IPS-20b (cell line): ENCODE measurements at regions not wholly inside any gene's neighbourhood (a gene's known extent, or its start where the extent isn't known, plus 50 kb on each side); places are given as distances from the start of the nearest gene placed in this dataset.
"Not testable (repeated sequence)": the region's sequence is repeated elsewhere in the genome, so short reads cannot be mapped to it uniquely, and the experiment has no call there.

Source experiments
- H3K27ac ChIP-seq: one replicate; pipeline ENCODE4 v1.5.1; 2013; ENCODE audit warnings: low read length
- H3K27me3 ChIP-seq: 2 replicates; pipeline ENCODE4 v1.6.1; 2013; ENCODE audit warnings: mild to moderate bottlenecking, low read length, inconsistent platforms; ENCODE audit not compliant: insufficient read depth
- H3K36me3 ChIP-seq: 2 replicates; pipeline ENCODE4 v1.6.1; 2013; ENCODE audit warnings: low read depth, mild to moderate bottlenecking, inconsistent platforms, low read length, moderate library complexity; ENCODE audit not compliant: insufficient read depth
- H3K4me1 ChIP-seq: 2 replicates; pipeline ENCODE4 v1.6.1; 2013; ENCODE audit warnings: mild to moderate bottlenecking, control low read depth, inconsistent platforms, low read length, moderate library complexity; ENCODE audit not compliant: insufficient read depth
- H3K4me3 ChIP-seq: 2 replicates; pipeline ENCODE4 v1.5.1; 2013; ENCODE audit warnings: mild to moderate bottlenecking, low read length, inconsistent platforms
- H3K9ac ChIP-seq: 2 replicates; pipeline ENCODE4 v1.6.1; 2013; ENCODE audit warnings: low read depth, mild to moderate bottlenecking, inconsistent platforms, low read length, moderate library complexity
- H3K9me3 ChIP-seq: 2 replicates; pipeline ENCODE4 v1.6.1; 2013; ENCODE audit warnings: mild to moderate bottlenecking, low read depth, low read length, inconsistent platforms; ENCODE audit not compliant: insufficient read depth

GRCh38 chr17:37813751-37814150 lies 68.9 kb upstream of the HNF1B start:
- H3K9ac ChIP-seq: no peak overlapping the region
- H3K36me3 ChIP-seq: no peaks in the 10 kb centered on the region
- H3K4me1 ChIP-seq: no peaks in the 10 kb centered on the region; the same call in 1 of the 2 replicates
- H3K27me3 ChIP-seq: no peaks in the 10 kb centered on the region
- H3K9me3 ChIP-seq: no peaks in the 10 kb centered on the region
- H3K27ac ChIP-seq: no peak overlapping the region
- no peak overlapping the region for H3K4me3 ChIP-seq

- H3K4me1 ChIP-seq, H3K36me3 ChIP-seq, H3K9ac ChIP-seq, H3K4me3 ChIP-seq, H3K9me3 ChIP-seq, H3K27ac ChIP-seq, H3K27me3 ChIP-seq: not testable (repeated sequence)
These were observed 64.0 kb upstream of the HNF1B start for GRCh38 chr17:37808846-37809245.

- Histone ChIP-seq H3K27me3 (no peaks in the 10 kb centered on the region), H3K4me3 (no peak overlapping the region), H3K27ac (no peak overlapping the region), H3K4me1 (no peaks in the 10 kb centered on the region), H3K36me3 (no peaks in the 10 kb centered on the region), H3K9ac (no peak overlapping the region), H3K9me3 (peaks cover 4% of the 10 kb centered on the region; the same call in 1 of the 2 replicates)
These were observed 58.0 kb upstream of the HNF1B start for GRCh38 chr17:37802712-37803416.

- Histone ChIP-seq H3K27me3 (no peaks in the 10 kb centered on the region), H3K36me3 (no peaks in the 10 kb centered on the region), H3K9me3 (peaks cover 4% of the 10 kb centered on the region; the same call in 1 of the 2 replicates), H3K4me1 (peaks cover 4% of the 10 kb centered on the region; the same call in 1 of the 2 replicates), H3K9ac (no peak overlapping the region), H3K27ac (no peak overlapping the region), H3K4me3 (no peak overlapping the region)
These were observed 57.3 kb upstream of the HNF1B start for GRCh38 chr17:37802061-37802595.

GRCh38 chr17:37801171-37801570 lies 56.3 kb upstream of the HNF1B start:
- Histone ChIP-seq H3K9ac (no peak overlapping the region), H3K4me3 (no peak overlapping the region), H3K27ac (no peak overlapping the region), H3K36me3 (no peaks in the 10 kb centered on the region), H3K27me3 (no peaks in the 10 kb centered on the region), H3K9me3 (peaks cover 4% of the 10 kb centered on the region; the same call in 1 of the 2 replicates), H3K4me1 (peaks cover 7% of the 10 kb centered on the region; the same call in 1 of the 2 replicates)

GRCh38 chr17:37797206-37797605 lies 52.3 kb upstream of the HNF1B start:
- H3K4me3 ChIP-seq: no peak overlapping the region
- peaks cover 4% of the 10 kb centered on the region; the same call in 1 of the 2 replicates for H3K9me3 ChIP-seq
- no peaks in the 10 kb centered on the region for H3K36me3 ChIP-seq
- H3K27ac ChIP-seq: no peak overlapping the region
- H3K4me1 ChIP-seq: peaks cover 10% of the 10 kb centered on the region; the same call in 1 of the 2 replicates
- no peak overlapping the region for H3K9ac ChIP-seq
- H3K27me3 ChIP-seq: no peaks in the 10 kb centered on the region

- H3K9ac ChIP-seq: no peak overlapping the region
- H3K36me3 ChIP-seq: no peaks in the 10 kb centered on the region
- peaks cover 10% of the 10 kb centered on the region; the same call in 1 of the 2 replicates for H3K4me1 ChIP-seq
- no peak overlapping the region for H3K4me3 ChIP-seq
- no peak overlapping the region for H3K27ac ChIP-seq
- no peaks in the 10 kb centered on the region for H3K27me3 ChIP-seq
- peaks cover 4% of the 10 kb centered on the region; the same call in 1 of the 2 replicates for H3K9me3 ChIP-seq
These were observed 51.2 kb upstream of the HNF1B start for GRCh38 chr17:37796076-37796475.
